H9 (cell line): ENCODE measurements at regions not wholly inside any gene's neighbourhood (a gene's known extent, or its start where the extent isn't known, plus 50 kb on each side); places are given as distances from the start of the nearest gene placed in this dataset.

Experiments
- DNase-seq: peaks from one replicate; pipeline ENCODE4 v3.0.0-alpha.2; 2017
- H2AFZ ChIP-seq: one replicate; pipeline ENCODE4 v1.6.1; 2013; ENCODE audit warnings: mild to moderate bottlenecking, low read length, control low read depth, moderate library complexity
- H2AK5ac ChIP-seq: 2 replicates; pipeline ENCODE4 v1.6.1; 2013; ENCODE audit warnings: low read length, control low read depth, mixed read lengths; ENCODE audit not compliant: insufficient read length
- H2BK120ac ChIP-seq: one replicate; pipeline ENCODE4 v1.6.1; 2013; ENCODE audit warnings: low read depth, mild to moderate bottlenecking, low read length, control low read depth, inconsistent platforms; ENCODE audit not compliant: poor library complexity, severe bottlenecking
- H2BK12ac ChIP-seq: 2 replicates; pipeline ENCODE4 v1.6.1; 2013; ENCODE audit warnings: low read length, control low read depth, mixed read lengths, low read depth; ENCODE audit not compliant: insufficient read length
- H2BK15ac ChIP-seq: 2 replicates; pipeline ENCODE4 v1.6.1; 2013; ENCODE audit warnings: low read depth, low read length, control low read depth
- H2BK20ac ChIP-seq: one replicate; pipeline ENCODE4 v1.6.1; 2013; ENCODE audit warnings: low read depth, mild to moderate bottlenecking, low read length, control low read depth, inconsistent platforms; ENCODE audit not compliant: poor library complexity, severe bottlenecking
- H2BK5ac ChIP-seq: 2 replicates; pipeline ENCODE4 v1.6.1; 2013; ENCODE audit warnings: low read length, control low read depth, mixed read lengths; ENCODE audit not compliant: insufficient read length
- H3K14ac ChIP-seq: 2 replicates; pipeline ENCODE4 v1.6.1; 2013; ENCODE audit warnings: low read length, control low read depth; ENCODE audit not compliant: insufficient read depth
- H3K18ac ChIP-seq: 2 replicates; pipeline ENCODE4 v1.6.1; 2013; ENCODE audit warnings: low read depth, mild to moderate bottlenecking, mixed read lengths, low read length, control low read depth; ENCODE audit not compliant: insufficient read length
- H3K23ac ChIP-seq: 2 replicates; pipeline ENCODE4 v1.6.1; 2013; ENCODE audit warnings: low read length, control low read depth, mixed read lengths, low read depth; ENCODE audit not compliant: insufficient read length
- H3K23me2 ChIP-seq: 2 replicates; pipeline ENCODE4 v1.6.1; 2013; ENCODE audit warnings: low read depth, mild to moderate bottlenecking, mixed read lengths, low read length, control low read depth; ENCODE audit not compliant: insufficient read length, poor library complexity, severe bottlenecking
- H3K27ac ChIP-seq: 2 replicates; pipeline ENCODE4 v1.5.1; 2013; ENCODE audit warnings: low read length, control low read depth, mixed read lengths, low read depth; ENCODE audit not compliant: insufficient read length
- H3K27me3 ChIP-seq: 2 replicates; pipeline ENCODE4 v1.6.1; 2013; ENCODE audit warnings: low read length, control low read depth, inconsistent platforms; ENCODE audit not compliant: insufficient read depth
- H3K4ac ChIP-seq: 2 replicates; pipeline ENCODE4 v1.6.1; 2013; ENCODE audit warnings: low read depth, mild to moderate bottlenecking, control low read depth, inconsistent platforms, low read length, moderate library complexity
- H3K4me1 ChIP-seq: 2 replicates; pipeline ENCODE4 v1.6.1; 2013; ENCODE audit warnings: low read length, control low read depth, inconsistent platforms; ENCODE audit not compliant: insufficient read depth
- H3K4me2 ChIP-seq: 2 replicates; pipeline ENCODE4 v1.6.1; 2013; ENCODE audit warnings: low read length, control low read depth, mixed read lengths; ENCODE audit not compliant: insufficient read length, insufficient read depth
- H3K56ac ChIP-seq: 2 replicates; pipeline ENCODE4 v1.6.1; 2013; ENCODE audit warnings: low read depth, mild to moderate bottlenecking, mixed read lengths, low read length, control low read depth; ENCODE audit not compliant: insufficient read length
- H3K79me1 ChIP-seq: 2 replicates; pipeline ENCODE4 v1.6.1; 2013; ENCODE audit warnings: low read depth, mild to moderate bottlenecking, moderate library complexity, low read length, control low read depth, inconsistent platforms; ENCODE audit not compliant: insufficient read depth, poor library complexity, severe bottlenecking
- H3K79me2 ChIP-seq: 2 replicates; pipeline ENCODE4 v1.6.1; 2013; ENCODE audit warnings: low read length, control low read depth, inconsistent platforms; ENCODE audit not compliant: insufficient read depth
- H3K9ac ChIP-seq: 2 replicates; pipeline ENCODE4 v1.6.1; 2013; ENCODE audit warnings: low read length, control low read depth, mixed read lengths; ENCODE audit not compliant: insufficient read length; ENCODE audit errors: extremely low read depth
- H3K9me3 ChIP-seq: one replicate; pipeline ENCODE4 v1.6.1; 2013; ENCODE audit warnings: low read depth, low read length, inconsistent platforms; ENCODE audit not compliant: control insufficient read depth
- H3T11ph ChIP-seq: one replicate; pipeline ENCODE4 v1.6.1; 2013; ENCODE audit warnings: mild to moderate bottlenecking, low read length, control low read depth, inconsistent platforms
- H4K20me1 ChIP-seq: one replicate; pipeline ENCODE4 v1.6.1; 2013; ENCODE audit not compliant: control insufficient read depth, insufficient read length, insufficient read depth
- H4K5ac ChIP-seq: 2 replicates; pipeline ENCODE4 v1.6.1; 2013; ENCODE audit warnings: low read depth, mild to moderate bottlenecking, mixed read lengths, low read length, control low read depth; ENCODE audit not compliant: insufficient read length
- H4K8ac ChIP-seq: replicated peaks from 2 replicates; pipeline ENCODE4 v1.6.1; 2013; ENCODE audit warnings: low read length, control low read depth, mixed read lengths, low read depth; ENCODE audit not compliant: insufficient read length
- H4K91ac ChIP-seq: 2 replicates; pipeline ENCODE4 v1.6.1; 2013; ENCODE audit warnings: low read depth, mild to moderate bottlenecking, moderate library complexity, mixed read lengths, low read length, control low read depth; ENCODE audit not compliant: insufficient read length
- H3K27ac Mint-ChIP-seq, 3 experiments: 2 replicates in 2 of 3; 3 replicates in 1 of 3; pipeline ENCODE4 v1.8.0; 2020 to 2021; ENCODE audit warnings: mixed read lengths in 3 of 3, mild to moderate bottlenecking in 1 of 3, moderate library complexity in 1 of 3
- H3K27me3 Mint-ChIP-seq: 2 replicates; pipeline ENCODE4 v1.8.0; 2021; ENCODE audit warnings: low read depth, mild to moderate bottlenecking, moderate library complexity, mixed read lengths
- H3K36me3 Mint-ChIP-seq, 3 experiments: 2 replicates in 2 of 3; 3 replicates in 1 of 3; pipeline ENCODE4 v1.8.0; 2020 to 2021; ENCODE audit warnings: low read depth in 3 of 3, mixed read lengths in 3 of 3; ENCODE audit not compliant: insufficient read depth in 1 of 3
- H3K4me1 Mint-ChIP-seq, 2 experiments: 2 replicates each; pipeline ENCODE4 v1.8.0; 2020; ENCODE audit warnings: mixed read lengths in 2 of 2
- H3K4me3 Mint-ChIP-seq, 2 experiments: 2 replicates in 1 of 2; 3 replicates in 1 of 2; pipeline ENCODE4 v1.8.0; 2020 to 2021; ENCODE audit warnings: mild to moderate bottlenecking in 2 of 2, mixed read lengths in 2 of 2, moderate library complexity in 1 of 2
- H3K9me3 Mint-ChIP-seq, 2 experiments: 2 replicates in 1 of 2; 3 replicates in 1 of 2; pipeline ENCODE4 v1.8.0; 2020; ENCODE audit warnings: mild to moderate bottlenecking in 2 of 2, mixed read lengths in 2 of 2, moderate library complexity in 1 of 2
- CTCF ChIP-seq: fragments of 200-600 bp; sonication (generic); conservative IDR thresholded peaks from 3 replicates; pipeline ENCODE4 v1.8.0; 2021; ENCODE audit warnings: antibody characterized with exemption, mild to moderate bottlenecking
- WGBS: extraction: QIAGEN DNeasy Blood & Tissue Kit; methylation state at CpG from one replicate; pipeline ENCODE4 v1.1.7; 2013; ENCODE audit warnings: missing lambda C conversion rate, low lambda C conversion rate, mixed read lengths; ENCODE audit not compliant: insufficient read length; ENCODE audit errors: extremely low coverage; 5-methylcytosine and 5-hydroxymethylcytosine counted together

- Mint-ChIP-seq H3K27ac (no peak overlapping the region), H3K9me3 (peaks cover 7 to 13% of the 10 kb centered on the region in 2 experiments; a peak in 4 of 5 replicates), H3K4me1 (no peaks in the 10 kb centered on the region), H3K36me3 (peaks cover 0 to 8% (median 2%) of the 10 kb centered on the region in 3 experiments; a peak in 2 of 7 replicates), H3K4me3 (no peak overlapping the region), H3K27me3 (no peaks in the 10 kb centered on the region)
- Histone ChIP-seq H3K4me1 (no peaks in the 10 kb centered on the region), H3K9ac (no peak overlapping the region), H3T11ph (no peak overlapping the region), H3K23me2 (no peaks in the 10 kb centered on the region), H3K79me2 (no peaks in the 10 kb centered on the region), H2BK15ac (no peak overlapping the region), H3K79me1 (no peaks in the 10 kb centered on the region), H3K27ac (no peak overlapping the region), H2BK20ac (no peak overlapping the region), H3K4me2 (no peak overlapping the region), H3K9me3 (no peaks in the 10 kb centered on the region), H2AFZ (no peak overlapping the region), H2BK5ac (no peak overlapping the region), H2BK120ac (no peak overlapping the region), H3K18ac (no peak overlapping the region), H2AK5ac (no peak overlapping the region), H4K91ac (no peak overlapping the region), H3K56ac (no peak overlapping the region), H3K23ac (no peak overlapping the region), H4K8ac (no peak overlapping the region), H3K27me3 (no peaks in the 10 kb centered on the region), H4K20me1 (no peaks in the 10 kb centered on the region), H3K4ac (no peak overlapping the region), H3K14ac (no peak overlapping the region), H2BK12ac (no peak overlapping the region), H4K5ac (no peak overlapping the region)
- WGBS: no CpG with 5 or more reads among the region's 1 CpG
- TF ChIP-seq CTCF: no peak
- no peak for DNase-seq
These were observed 187.9 kb upstream of the BTBD3 start for GRCh38 chr20:11729806-11730205.
